HT-29 (cell line): ENCODE measurements at regions not wholly inside any gene's neighbourhood (a gene's known extent, or its start where the extent isn't known, plus 50 kb on each side); places are given as distances from the start of the nearest gene placed in this dataset.
A peak's percentile ranks its signal among the peaks of the same experiment; 100 is the strongest.

Experiments used
- DNase-seq: peaks from one replicate; pipeline ENCODE4 v3.0.0-alpha.2; 2015; ENCODE audit warnings: low spot score

DNA sequence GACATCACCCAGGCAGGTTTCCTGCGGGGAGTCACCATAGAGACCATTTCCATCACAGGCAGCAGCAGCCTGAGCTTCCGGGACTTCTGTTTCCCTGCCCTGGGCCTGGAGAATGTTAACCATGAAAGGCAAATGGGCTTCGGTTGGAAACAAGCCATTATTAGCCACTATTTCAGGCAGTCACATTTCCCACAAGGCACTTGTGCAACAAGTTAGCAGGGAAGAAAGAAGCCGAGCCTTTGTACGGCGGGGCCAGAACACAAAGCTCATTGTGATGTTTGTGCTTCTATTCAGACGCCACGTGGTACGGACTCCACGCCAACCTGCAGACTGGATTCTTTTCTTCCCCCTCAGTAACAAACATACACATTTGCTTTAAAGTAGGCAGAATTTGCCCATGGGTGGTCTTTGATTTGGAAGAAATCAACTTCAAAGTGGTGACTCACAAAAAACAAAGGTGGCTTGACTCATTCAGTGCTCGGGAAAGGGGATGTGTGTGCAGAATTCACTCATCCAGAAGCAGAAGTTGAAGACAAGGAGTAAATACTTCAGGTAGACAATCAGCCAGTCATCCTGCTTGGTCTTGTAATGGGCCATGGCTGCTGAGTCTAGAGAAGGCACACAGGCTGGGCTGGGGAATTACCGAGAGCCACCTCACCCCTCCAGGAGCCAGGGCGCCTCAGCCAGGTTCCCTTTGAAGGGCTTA lies 154.2 kb upstream of the PRMT8 start:
- DNase-seq: no peak

DNA sequence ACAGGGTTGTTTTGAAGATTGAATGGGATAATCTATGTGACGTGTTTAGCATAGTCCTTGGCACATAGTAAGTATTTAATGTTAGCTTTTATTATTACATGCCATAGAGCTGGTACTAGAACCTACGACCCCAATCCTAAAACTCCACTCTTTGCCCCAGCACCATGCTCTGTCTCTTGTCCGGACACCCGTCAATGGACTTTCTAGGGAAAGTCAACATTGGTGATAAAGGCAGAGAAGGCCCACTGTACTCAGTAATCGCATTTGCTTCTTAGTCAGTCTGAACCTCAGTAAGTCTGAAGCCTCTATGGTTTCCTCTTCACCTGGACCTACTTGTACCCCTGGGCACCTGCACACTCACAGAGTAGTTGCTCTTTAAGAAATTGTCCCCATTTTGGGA lies 153.1 kb upstream of the PRMT8 start:
- DNase-seq: no peak

DNA sequence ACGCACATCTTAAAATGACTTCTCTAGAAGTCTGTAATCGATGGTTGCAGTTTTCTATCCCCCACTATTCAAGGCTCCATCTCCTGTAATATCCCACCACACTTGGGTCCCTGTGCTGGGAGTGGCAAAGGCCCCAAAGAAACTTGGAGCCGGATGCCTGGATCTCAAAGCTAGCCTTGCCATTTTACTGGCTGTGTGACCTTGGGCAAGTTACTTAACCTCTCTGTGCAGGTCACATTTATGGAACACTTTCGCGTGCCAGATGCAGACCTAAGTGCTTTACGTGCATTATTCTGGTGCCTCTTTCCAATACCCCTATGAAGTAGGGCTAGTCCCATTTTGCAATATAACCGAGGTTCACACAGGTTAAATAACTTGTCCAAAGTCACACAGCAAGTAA lies 151.8 kb upstream of the PRMT8 start:
- no peak for DNase-seq

DNA sequence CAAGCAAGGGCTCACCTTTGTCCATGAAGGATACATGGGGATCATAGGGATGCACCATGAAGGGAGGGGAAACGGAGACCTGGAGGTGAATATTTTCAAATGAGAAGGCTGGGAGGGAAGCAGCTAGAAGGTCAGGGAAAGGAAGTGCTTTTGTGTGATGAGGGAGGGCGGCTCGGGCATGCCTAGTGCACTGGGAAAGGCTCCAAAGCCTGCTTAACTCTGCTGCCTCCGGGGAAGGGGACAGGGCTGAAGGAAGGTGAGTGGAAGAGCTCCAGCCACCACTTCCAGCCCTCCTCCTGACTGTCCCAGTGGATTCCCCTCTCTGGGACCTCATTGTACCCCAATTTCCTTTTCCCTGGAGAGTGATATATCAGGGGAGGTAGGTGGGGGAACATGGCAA lies 149.4 kb upstream of the PRMT8 start:
- no peak for DNase-seq

DNA sequence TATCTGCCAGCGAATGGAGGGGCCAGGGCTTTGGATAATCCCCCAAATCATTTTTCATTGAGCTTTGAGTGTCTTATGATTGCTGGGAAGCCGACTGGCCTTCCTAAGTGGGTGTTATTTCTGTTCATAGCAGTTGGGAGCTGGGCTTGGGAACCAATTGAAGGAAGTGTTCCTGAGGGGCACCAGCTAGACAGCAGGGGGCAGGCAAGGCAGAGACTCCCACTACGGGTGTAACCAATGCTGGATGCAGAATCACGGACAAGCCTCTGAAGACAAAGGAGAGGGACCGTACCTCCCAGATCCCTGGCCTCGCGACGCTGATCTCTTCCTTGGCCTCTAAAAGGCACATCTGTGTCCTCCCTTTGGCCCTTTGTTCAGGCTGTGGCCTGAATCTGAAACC lies 149.0 kb upstream of the PRMT8 start:
- peak; percentile 19 for DNase-seq

DNA sequence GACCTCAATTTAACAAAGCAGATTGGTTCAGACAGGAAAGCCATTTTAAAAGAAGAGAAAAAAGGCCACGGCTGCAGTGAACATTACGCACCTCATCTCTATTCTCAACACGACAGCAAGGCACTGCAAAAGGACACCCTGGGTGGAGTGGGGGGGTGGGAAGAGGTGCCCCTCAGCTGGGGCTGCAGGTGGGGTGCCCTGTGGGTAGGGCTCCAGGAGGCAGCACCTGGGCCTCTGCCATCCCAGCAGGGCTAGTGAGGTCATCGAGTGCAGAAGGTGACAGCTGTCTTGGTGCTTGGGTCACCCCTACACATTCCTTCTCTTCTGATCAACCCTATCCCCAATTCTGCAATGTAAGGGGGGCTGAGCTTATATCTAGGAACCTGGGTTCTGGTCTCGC lies 142.9 kb upstream of the PRMT8 start:
- DNase-seq: no peak

DNA sequence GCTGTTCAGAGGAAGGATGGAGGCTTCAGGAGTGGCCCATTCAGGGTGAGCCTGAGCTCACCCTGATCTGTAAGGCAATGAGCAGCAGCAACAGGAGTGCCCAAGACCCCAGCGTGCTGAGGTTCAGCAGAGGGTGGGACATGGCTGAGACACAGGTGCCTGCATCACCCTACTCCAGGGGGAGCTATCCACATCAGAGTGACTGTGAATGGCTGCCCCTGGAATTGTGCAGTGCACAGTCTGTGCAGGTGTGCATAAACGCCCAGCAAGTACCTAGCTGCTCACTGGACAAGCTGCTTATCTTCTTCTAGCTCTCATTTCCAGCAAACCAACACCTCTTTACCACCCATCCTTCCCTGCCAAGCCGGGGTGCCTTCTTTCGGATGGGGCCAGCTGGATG lies 140.6 kb upstream of the PRMT8 start:
- no peak for DNase-seq

DNA sequence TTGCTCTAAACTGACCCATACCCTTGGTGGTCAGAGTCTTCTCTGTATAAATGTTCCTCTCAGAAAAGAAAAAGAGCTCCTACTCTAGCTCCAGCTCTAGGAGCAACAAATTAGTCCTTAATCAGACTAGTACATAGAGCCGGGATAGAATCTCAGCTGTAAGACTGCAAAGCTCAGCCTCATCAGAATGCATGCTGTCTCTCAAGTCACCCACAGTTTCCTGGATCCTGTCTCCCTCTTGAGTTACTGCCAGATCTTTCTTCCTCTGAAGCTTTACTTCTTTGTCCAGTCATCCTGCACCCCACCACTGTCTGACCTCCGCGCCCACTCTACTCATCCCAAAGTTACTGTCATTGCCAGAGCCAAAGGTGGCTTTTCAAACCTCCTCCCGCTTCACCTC lies 139.3 kb upstream of the PRMT8 start:
- no peak for DNase-seq

DNA sequence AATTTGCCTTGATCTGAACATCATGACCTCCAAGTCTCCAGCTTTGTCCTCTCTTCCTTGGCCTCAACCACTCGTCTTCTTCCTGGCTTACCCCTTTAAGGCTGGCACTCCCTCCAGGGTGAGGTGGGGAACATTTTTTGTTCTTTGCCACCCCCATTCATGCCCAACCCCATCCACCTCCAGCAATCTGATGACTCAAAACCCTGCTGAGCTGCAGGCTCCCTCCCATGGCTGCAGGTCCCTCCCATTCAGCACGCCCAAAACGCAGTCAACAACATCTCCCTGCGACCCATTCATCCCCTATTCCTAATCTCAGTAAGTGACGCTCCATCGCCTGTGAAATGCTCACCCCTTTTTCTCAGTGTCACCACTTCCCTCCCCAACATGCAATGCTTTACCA lies 138.8 kb upstream of the PRMT8 start:
- DNase-seq: no peak

DNA sequence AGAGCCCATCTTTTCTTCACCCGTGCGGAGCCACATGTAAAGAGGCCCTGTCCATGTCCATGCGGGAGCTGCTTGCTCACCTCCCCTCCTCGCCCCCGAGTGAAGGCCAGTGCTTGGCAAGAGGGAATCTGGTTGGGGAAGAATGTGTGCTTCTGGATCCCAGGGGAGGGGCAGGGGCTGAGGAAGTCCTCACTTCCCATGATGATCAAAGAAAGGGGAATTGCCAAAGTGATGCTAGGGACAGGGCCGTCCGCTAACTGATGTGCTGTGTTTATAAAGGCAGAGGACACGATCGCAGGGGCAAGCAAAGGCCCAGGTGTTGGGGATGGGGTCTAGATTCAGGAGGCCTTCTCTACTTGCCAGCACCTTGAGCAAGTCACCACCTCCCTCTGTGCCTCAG lies 137.4 kb upstream of the PRMT8 start:
- DNase-seq: no peak

DNA sequence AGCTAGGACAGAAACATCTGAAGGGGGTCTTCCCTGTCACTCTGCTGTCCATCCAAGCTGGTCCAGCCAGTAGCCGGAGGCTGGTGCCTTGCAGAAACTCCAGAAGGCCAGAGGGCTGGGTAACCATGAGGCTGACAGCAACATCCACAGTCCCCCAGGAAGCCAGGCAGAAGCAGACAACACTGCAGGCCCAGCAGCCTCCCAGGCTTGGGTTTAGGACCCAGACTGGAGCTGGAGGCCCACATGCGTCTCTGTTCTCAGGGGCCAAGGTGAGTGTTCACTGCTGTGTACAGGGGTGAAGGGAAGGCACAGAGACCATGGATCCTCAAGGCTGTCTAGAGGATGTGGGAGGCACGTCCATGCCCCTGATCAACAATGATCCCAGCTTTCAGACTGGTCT lies 136.4 kb upstream of the PRMT8 start:
- DNase-seq: no peak

DNA sequence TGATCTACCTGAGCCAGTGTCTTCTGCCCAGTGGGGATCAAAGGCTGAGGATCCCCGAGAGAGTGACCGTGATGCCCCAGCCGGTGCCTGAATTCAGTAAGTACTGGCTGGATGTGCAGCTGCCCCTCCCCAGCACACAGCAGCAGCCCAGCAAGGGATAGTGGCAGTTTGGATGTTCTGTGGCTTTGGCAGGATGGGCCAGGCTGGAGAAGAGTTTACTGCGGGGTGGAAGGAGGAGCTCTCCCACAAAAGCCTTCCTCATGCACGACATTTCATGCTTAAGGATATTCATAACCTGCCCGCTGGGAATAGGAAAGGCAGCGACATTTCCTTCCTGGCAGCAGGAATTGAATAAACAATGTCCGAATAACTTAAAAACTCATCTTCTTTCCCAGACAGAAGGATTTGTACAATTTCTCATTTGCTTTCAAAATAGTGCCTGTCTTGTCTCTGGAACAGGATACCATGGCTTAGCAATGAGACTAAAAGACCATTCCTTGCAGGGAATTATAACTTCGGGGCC lies 135.6 kb upstream of the PRMT8 start:
- no peak for DNase-seq

DNA sequence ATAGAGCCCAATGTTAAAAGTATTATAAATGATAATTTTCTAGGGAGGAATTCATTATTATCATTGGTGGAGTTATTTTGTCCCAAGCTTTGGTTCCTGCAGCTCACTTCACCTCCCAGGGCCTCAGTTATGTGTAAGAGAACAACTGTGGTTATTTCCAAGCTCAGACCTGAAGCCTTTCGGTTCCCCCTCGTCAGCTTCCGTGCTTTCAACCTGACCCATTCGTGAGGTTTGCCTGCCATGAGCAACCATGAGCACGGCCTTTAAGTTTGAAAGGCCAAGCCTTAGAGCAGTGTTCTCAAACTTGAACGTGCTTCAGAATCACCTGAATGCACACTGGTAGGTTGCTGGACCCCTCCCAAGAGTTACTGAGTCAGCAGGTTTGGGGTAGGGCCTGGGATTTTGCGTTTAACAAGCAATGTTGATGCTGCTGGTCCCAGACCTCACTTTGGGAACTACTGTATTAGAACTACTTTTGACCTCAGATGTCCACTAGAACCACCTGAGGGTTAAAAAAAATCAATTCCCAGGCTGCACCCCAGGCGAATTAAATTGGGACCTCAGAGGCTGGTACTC lies 133.0 kb upstream of the PRMT8 start:
- DNase-seq: no peak

DNA sequence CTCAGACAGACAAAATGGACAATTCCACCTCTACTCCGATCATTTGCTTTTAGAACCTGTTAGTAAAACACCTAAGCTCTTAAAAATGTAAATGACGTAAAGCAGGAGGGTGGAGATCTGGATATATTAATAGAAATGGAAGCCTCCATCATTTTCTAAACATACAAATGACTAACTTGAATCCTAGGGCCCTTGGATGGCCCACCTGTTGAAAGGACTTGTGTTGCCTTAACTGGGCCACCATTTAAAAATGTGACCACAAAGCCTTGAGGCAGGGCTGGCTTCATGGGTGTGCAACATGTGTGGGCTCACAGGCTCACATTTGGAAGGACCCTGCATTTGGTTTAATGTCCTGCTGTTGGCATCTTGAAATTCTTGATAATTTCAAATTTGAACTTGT lies 131.5 kb upstream of the PRMT8 start:
- no peak for DNase-seq

DNA sequence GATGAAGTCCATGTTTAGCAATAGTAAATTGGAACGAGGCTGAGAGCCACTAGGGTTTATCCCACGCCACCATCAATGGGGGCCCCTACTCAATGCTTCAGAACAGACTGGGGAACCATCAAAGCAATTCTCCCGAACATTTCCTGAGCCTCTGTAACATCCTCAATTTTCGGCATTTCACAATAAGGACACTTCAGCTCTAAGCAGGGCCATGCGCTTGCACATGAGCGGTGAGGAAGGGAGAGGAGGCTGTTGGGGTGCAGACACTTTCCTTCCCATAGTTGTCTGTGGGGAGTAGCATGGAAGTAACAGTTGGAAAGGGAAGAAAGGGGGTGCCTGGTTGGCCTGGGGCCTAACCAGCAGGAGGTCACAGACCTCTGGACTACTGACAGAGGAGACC lies 129.9 kb upstream of the PRMT8 start:
- DNase-seq: no peak

DNA sequence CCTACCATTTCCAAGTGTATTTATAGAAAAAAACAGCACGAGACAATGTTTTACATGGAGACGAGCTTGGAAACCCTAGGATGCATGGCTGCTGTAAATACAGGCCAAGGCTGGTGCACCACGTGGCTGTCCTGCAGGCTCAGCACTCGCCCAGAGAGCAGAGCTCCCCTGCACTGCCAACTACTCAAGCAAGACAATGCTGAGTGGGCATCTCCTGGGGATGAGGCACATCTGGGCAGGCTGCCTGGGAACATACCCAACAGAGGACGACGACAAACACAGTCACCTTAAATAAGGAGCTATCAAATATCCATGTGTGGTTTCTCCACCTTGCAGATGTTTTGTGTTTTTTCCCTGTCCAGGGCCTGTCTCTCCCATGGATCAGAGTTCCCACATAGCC lies 128.3 kb upstream of the PRMT8 start:
- DNase-seq: no peak

DNA sequence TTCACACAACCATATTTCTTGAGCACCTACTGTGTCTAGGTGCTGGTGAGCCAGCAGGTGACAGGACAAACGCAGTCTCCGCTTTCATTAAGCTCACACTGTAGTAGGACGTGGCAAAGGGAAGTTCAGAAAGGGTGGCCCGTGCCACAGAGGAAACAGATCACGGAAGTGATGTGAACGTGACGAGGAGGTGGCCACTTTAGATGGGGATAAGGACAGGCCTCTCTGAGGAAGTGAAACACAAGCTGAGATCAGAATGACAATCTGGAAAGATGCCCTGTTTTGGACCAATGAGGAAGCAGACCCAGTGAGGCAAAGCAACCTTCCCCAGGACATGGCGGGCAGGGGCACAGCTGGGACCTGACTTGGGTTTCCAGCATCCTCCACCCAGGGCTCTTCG lies 127.4 kb upstream of the PRMT8 start:
- DNase-seq: no peak

DNA sequence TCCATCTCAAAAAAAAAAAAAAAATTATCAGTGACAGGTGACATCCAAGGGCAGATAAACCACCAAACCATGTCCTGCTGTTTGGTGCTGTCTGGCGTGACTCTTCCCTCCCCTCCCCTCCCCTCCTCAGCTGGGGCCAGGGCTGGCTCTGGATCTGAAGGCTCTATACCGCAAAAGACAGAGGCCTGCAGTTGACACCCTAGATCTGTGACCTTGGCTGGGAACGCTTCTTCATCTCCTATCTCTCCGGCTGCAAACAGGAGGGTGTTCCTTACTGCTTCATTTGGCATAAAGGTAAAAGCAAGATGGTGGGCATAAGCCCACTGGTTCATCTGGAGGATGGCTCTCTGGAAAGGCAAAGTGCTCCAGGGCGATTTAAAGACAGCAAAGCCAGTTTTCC lies 126.8 kb upstream of the PRMT8 start:
- DNase-seq: no peak

DNA sequence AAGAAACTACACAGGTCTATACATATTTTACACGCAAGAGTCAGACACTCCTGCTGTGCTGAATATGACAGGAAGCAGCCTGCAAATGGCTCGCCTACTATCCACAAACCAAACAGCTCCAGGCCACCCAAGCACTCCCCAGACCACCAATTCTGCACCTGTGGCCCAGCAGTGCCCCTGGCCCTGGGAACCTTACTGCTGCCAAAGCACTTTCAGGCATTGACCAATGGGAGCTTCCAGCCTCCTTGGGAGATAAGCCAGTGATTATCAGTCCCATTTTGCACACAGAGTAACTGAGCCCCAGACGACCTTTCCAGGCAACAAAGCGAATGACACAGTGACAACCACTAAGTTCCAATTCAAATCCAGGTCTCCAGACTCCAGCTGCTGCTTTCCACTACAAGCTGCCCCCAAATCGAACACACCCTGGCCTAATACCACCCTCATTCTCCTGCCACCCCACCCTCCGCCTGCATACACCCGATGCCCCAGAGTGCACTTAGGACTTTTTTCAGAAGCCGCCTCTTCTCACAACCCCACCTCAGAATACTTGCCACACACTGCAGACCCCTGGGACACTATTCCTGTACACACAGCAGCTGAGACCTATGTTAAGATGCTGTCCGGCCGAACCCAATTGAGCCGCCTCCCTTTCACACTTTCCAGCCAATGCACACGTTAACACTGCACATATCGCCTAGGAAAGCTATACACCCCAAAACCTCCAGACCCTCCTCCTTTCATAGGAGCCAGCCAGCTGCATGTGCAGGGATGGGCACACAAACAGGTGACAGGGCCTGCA lies 126.1 kb upstream of the PRMT8 start:
- no peak for DNase-seq

DNA sequence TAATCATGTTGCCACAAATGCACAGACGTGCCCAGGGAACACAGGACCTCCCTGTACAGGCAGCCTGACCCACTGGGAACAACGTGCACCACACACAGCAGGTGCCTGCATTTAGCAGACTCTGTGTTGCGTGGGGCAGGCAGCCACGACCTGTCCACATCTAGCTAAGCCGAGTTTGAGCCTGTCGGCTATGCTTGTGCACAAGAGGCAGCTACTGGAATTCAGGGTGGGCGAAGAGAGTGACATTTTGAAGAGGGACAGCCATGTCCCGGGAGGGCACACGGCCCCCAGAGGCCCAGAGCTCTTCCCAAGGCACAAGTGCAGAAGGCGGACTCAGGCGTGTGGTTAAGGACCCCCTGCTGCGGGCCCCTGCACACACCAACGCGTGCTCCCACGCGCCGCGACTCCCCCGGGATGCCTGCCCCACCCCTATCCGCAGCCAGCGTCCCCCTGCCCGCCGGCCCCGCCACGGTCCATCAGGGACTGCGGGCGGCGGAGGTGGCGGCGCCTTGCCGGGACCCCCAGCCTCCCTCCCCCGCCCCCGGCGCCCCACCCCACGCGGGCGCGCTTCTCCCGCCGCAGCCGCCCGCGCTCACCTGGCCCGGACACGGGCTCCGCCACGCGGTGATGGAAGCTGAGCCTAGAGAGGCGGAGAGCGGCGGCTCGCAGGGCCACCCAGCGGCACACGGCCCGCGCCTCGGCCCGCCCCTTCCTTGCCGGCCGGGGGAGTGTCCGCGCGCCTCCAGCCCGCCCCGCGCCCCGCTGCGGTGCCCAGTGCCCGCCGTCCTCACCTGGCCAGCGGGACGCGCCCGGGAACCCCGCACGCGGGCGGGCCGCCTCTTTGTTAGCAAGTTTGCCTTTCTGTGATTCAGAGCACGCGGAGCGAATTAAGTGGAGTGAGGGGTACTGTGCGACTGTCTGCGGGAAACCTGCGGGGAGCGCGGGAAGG lies 125.3 kb upstream of the PRMT8 start:
- no peak for DNase-seq

DNA sequence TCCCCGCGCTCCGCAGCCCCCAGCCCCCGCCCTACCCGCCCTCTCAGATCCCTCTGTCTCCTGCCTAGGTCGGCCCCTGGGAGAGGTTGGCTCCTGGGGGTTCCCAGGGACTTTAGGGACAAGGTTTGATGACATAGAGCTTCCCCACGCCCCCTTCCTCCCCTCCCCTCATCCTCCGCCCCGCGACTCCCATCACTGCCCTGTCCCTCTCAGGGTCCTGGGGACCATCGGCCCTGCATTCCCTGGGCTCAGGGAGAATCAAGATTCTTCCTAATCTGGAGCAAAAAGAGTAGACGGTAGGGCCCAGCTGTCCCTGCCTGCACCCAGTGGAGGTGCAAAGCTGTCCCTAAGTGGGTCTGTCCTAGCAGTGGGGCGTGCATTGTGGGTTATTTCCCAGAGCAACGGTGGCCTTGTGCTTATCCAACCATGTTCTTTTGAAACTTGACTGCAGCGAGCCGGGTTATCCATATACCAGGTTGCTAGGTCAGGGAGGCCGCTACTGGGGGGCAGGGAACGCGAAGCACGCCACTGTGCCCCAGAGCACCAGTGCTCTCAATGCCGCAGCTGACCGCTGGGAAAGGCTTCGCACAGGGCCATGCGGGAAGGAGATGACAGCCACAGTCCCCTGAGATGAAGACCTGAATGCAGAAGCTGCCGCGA lies 124.4 kb upstream of the PRMT8 start:
- DNase-seq: no peak
